ENCODE measurements at regions not wholly inside any gene's neighbourhood (a gene's known extent, or its start where the extent isn't known, plus 50 kb on each side); places are given as distances from the start of the nearest gene placed in this dataset.

- Histone ChIP-seq H3K27ac (no peak overlapping the region), H3K4me2 (no peak overlapping the region), H3K4me1 (no peaks in the 10 kb centered on the region), H3K4me3 (no peak overlapping the region), H3K9ac (no peak overlapping the region), H4K20me1 (no peaks in the 10 kb centered on the region), H3K9me3 (no peaks in the 10 kb centered on the region), H3K27me3 (no peaks in the 10 kb centered on the region), H3K36me3 (no peaks in the 10 kb centered on the region)
- no peak for TF ChIP-seq Cebpa-rat (IDR thresholded peaks at IDR 0.05)
Measured at GRCh38 chr2:22513563-22513962, 871.4 kb upstream of the KLHL29 start.

DNA sequence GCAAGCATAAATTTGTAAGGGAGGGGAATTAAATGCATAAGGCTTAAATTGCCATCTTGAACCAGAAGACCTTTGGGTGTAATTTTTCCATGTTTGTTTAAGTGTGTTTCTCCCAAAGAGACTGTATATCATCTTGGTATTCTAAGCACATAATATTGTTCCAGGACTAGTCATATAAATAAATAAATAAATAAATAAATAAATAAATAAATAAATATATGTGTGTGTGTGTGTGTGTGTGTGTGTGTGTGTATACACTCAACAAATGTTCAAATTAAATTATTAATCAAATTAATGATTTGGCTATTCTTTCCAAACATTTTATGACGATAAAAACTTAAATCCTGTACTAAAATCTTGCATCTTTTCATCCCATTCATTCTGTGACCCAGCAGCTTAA, 867.8 kb upstream of the KLHL29 start:
- H3K9me3 ChIP-seq, result no peaks in the 10 kb centered on the region
- no peaks in the 10 kb centered on the region for H3K36me3 ChIP-seq
- H3K4me3 ChIP-seq, result no peak overlapping the region
- no peaks in the 10 kb centered on the region for H3K4me1 ChIP-seq
- H3K9ac ChIP-seq, result no peak overlapping the region
- H4K20me1 ChIP-seq, result no peaks in the 10 kb centered on the region
- H3K27ac ChIP-seq, result no peak overlapping the region
- TF ChIP-seq Cebpa-rat (IDR thresholded peaks at IDR 0.05), result no peak
- no peak overlapping the region for H3K4me2 ChIP-seq
- no peaks in the 10 kb centered on the region for H3K27me3 ChIP-seq

DNA sequence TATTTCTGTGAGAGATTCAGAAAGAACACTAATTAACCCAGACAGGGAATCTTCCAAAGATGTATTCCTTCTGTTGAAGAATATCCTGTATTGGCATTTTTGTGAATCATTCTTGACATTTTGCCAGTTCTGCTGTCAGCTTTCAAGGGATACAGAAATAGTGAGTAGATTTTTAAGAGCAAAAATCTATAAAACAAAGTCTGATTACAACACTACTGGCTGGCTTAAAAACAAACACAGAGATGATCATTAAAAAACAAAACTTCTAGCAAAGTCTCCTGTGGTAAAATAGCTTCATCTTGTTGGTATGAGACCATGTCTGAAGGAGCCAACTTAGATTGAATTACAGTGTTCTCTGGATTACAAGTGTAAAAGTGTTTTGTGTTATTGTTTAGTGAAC, 866.3 kb upstream of the KLHL29 start:
- TF ChIP-seq Cebpa-rat (IDR thresholded peaks at IDR 0.05), result no peak
- Histone ChIP-seq H3K9me3 (no peaks in the 10 kb centered on the region), H3K9ac (no peak overlapping the region), H3K4me1 (no peaks in the 10 kb centered on the region), H3K4me3 (no peak overlapping the region), H4K20me1 (no peaks in the 10 kb centered on the region), H3K27me3 (no peaks in the 10 kb centered on the region), H3K36me3 (no peaks in the 10 kb centered on the region), H3K4me2 (no peak overlapping the region), H3K27ac (no peak overlapping the region)

GRCh38 chr2:22520369-22521288, 864.4 kb upstream of the KLHL29 start:
- H3K9me3 ChIP-seq, result no peaks in the 10 kb centered on the region

GRCh38 chr2:22521620-22522019, 863.4 kb upstream of the KLHL29 start:
- Histone ChIP-seq H3K27me3 (no peaks in the 10 kb centered on the region), H3K4me1 (no peaks in the 10 kb centered on the region), H3K9ac (no peak overlapping the region), H3K9me3 (no peaks in the 10 kb centered on the region), H3K36me3 (no peaks in the 10 kb centered on the region), H4K20me1 (no peaks in the 10 kb centered on the region), H3K27ac (no peak overlapping the region), H3K4me2 (no peak overlapping the region), H3K4me3 (no peak overlapping the region)
- no peak for TF ChIP-seq Cebpa-rat (IDR thresholded peaks at IDR 0.05)

More at GRCh38 chr2:22520369-22521288, 864.4 kb upstream of the KLHL29 start:
- Histone ChIP-seq H3K4me2 (no peak overlapping the region), H3K4me1 (no peaks in the 10 kb centered on the region), H3K27me3 (no peaks in the 10 kb centered on the region), H3K27ac (no peak overlapping the region), H3K4me3 (no peak overlapping the region), H3K36me3 (no peaks in the 10 kb centered on the region), H4K20me1 (no peaks in the 10 kb centered on the region), H3K9ac (no peak overlapping the region)
- no peak for TF ChIP-seq Cebpa-rat (IDR thresholded peaks at IDR 0.05)

DNA sequence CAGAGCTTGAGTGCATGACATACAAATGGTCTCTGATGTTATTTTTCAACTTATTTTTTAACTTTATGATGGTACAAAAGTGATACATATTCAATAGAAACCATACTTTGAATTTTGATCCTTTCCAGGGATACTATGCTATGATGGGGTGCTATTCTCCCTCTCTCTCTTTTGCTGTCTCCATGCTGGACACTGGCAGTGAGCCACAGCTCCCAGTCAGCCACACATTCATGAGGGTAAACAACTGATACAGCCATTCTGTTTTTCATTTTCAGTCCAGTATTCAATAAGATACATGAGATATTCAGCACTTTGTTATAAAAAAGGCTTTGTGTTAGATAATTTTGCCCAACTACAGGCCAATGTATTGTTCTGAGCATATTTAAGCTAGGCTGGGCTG, 859.3 kb upstream of the KLHL29 start:
- Histone ChIP-seq H3K9me3 (0 out of 2 replicates have a peak, but pooled peaks cover 4% of the 10 kb centered on the region), H4K20me1 (no peaks in the 10 kb centered on the region), H3K4me1 (no peaks in the 10 kb centered on the region), H3K4me3 (no peak overlapping the region), H3K4me2 (no peak overlapping the region), H3K36me3 (no peaks in the 10 kb centered on the region), H3K27ac (no peak overlapping the region), H3K27me3 (no peaks in the 10 kb centered on the region), H3K9ac (no peak overlapping the region)
- TF ChIP-seq Cebpa-rat (IDR thresholded peaks at IDR 0.05), result no peak

DNA sequence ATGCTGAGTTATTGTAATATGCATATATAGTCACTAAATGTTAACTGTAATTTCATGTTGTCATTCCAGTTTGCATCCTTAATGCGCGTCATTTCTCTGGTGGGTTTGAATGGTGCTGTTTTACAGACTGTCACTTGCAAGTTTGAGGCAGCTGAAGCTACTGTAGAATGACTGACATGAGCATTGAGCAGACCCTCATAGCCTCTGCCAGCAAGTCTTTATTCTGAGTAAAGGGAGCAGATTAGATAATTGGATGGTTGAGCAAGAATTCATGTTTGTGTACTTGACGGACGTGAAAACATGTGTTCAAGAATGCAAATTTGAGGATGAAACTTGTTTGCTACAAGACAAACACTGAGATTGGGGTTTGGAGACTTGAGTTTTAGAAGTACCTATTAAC, 854.8 kb upstream of the KLHL29 start:
- no peaks in the 10 kb centered on the region for H4K20me1 ChIP-seq
- no peak for TF ChIP-seq Cebpa-rat (IDR thresholded peaks at IDR 0.05)
- H3K4me2 ChIP-seq, result no peak overlapping the region
- no peaks in the 10 kb centered on the region for H3K36me3 ChIP-seq
- no peak overlapping the region for H3K4me3 ChIP-seq
- 0 out of 2 replicates have a peak, but pooled peaks cover 4% of the 10 kb centered on the region for H3K9me3 ChIP-seq
- no peak overlapping the region for H3K9ac ChIP-seq
- no peaks in the 10 kb centered on the region for H3K27me3 ChIP-seq
- no peak overlapping the region for H3K27ac ChIP-seq
- no peaks in the 10 kb centered on the region for H3K4me1 ChIP-seq

- H3K27ac ChIP-seq, result no peak overlapping the region
- no peaks in the 10 kb centered on the region for H3K36me3 ChIP-seq
- peaks cover 8% of the 10 kb centered on the region; the same call in 1 of the 2 replicates for H3K9me3 ChIP-seq
Measured at GRCh38 chr2:22536133-22536532, 848.8 kb upstream of the KLHL29 start.

GRCh38 chr2:22554453-22554852, 830.5 kb upstream of the KLHL29 start:
- H3K4me3 ChIP-seq, result no peak overlapping the region
- H3K9me3 ChIP-seq, result no peaks in the 10 kb centered on the region
- H3K27ac ChIP-seq, result no peak overlapping the region
- no peak overlapping the region for H3K4me2 ChIP-seq
- TF ChIP-seq Cebpa-rat (IDR thresholded peaks at IDR 0.05), result no peak
- H3K9ac ChIP-seq, result no peak overlapping the region
- no peaks in the 10 kb centered on the region for H3K4me1 ChIP-seq
- no peaks in the 10 kb centered on the region for H3K36me3 ChIP-seq
- H4K20me1 ChIP-seq, result no peaks in the 10 kb centered on the region
- H3K27me3 ChIP-seq, result no peaks in the 10 kb centered on the region

More at GRCh38 chr2:22536133-22536532, 848.8 kb upstream of the KLHL29 start:
- Histone ChIP-seq H3K4me1 (no peaks in the 10 kb centered on the region), H3K4me2 (no peak overlapping the region), H4K20me1 (no peaks in the 10 kb centered on the region), H3K9ac (no peak overlapping the region), H3K27me3 (no peaks in the 10 kb centered on the region), H3K4me3 (no peak overlapping the region)
- TF ChIP-seq Cebpa-rat (IDR thresholded peaks at IDR 0.05), result no peak

DNA sequence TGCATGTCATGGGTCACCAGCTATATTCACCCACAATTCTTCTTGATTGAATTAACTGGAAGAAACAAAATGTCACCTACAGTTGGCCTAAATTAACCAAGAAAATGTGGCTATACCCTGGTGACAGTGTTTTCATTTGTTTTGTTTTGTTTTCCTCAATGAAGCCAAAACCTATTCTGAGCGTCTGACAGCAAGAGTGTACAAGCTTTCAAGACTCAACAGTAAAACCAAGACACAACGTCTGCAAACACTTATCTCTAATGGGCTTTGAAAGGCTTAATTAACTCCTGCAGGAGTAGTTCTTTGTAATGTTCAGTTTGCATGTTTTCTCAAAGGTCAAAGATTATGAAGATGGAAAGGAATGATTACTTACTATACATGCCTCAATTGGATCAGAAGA, 827.6 kb upstream of the KLHL29 start:
- TF ChIP-seq Cebpa-rat (IDR thresholded peaks at IDR 0.05), result no peak
- H3K9ac ChIP-seq, result no peak overlapping the region
- no peaks in the 10 kb centered on the region for H3K4me1 ChIP-seq
- H3K4me2 ChIP-seq, result no peak overlapping the region
- H4K20me1 ChIP-seq, result no peaks in the 10 kb centered on the region
- H3K9me3 ChIP-seq, result no peaks in the 10 kb centered on the region
- H3K27me3 ChIP-seq, result no peaks in the 10 kb centered on the region
- no peak overlapping the region for H3K27ac ChIP-seq
- H3K4me3 ChIP-seq, result no peak overlapping the region
- H3K36me3 ChIP-seq, result no peaks in the 10 kb centered on the region

Measured in BLaER1 (cell line).